ENCODE measurements at regions not wholly inside any gene's neighbourhood (a gene's known extent, or its start where the extent isn't known, plus 50 kb on each side); places are given as distances from the start of the nearest gene placed in this dataset.
"Not testable (repeated sequence)": the region's sequence is repeated elsewhere in the genome, so short reads cannot be mapped to it uniquely, and the experiment has no call there.

DNA sequence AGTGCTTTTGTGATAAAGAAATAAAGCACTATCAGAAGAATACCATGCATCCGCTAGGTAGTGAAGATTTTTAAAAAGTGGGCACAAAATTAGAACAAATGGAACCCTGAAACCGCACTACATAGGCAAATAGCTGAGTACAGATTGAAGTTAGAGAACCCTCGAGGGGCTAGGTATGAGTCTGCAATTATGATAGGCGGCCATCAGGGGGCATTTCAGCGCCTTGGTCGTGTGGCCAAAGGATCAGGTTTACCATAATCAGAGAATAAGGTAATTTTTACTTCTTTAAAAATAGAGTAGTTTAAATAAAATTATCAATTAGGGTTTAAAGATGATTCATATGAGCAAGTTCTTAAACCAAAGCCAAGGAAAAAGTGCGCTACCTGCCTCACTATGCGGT, 129.8 kb downstream of the TMX1 start:
- no peak overlapping the region for H3K27ac Mint-ChIP-seq

GRCh38 chr14:51370758-51371386, 130.8 kb downstream of the TMX1 start:
- Mint-ChIP-seq H3K27me3 (ENCODE audit: low read depth) (no peaks in the 10 kb centered on the region), H3K36me3 (no peaks in the 10 kb centered on the region), H3K4me3 (no peak overlapping the region), H3K4me1 (peaks cover 10% of the 10 kb centered on the region), H3K9me3 (peaks cover 9% of the 10 kb centered on the region), H3K27ac (no peak overlapping the region)
- DNase-seq (ENCODE audit: low spot score in 2 of 2, unreplicated experiment in 2 of 2): no peak
- TF ChIP-seq CTCF (IDR thresholded peaks at IDR 0.05; ENCODE audit: unreplicated experiment): no peak

More for the DNA sequence above, 129.8 kb downstream of the TMX1 start:
- Mint-ChIP-seq H3K9me3 (peaks cover 9% of the 10 kb centered on the region), H3K4me3 (no peak overlapping the region), H3K4me1 (peaks cover 10% of the 10 kb centered on the region), H3K36me3 (no peaks in the 10 kb centered on the region), H3K27me3 (ENCODE audit: low read depth) (no peaks in the 10 kb centered on the region)
- no peak for DNase-seq (ENCODE audit: low spot score in 2 of 2, unreplicated experiment in 2 of 2)
- no peak for TF ChIP-seq CTCF (IDR thresholded peaks at IDR 0.05; ENCODE audit: unreplicated experiment)

DNA sequence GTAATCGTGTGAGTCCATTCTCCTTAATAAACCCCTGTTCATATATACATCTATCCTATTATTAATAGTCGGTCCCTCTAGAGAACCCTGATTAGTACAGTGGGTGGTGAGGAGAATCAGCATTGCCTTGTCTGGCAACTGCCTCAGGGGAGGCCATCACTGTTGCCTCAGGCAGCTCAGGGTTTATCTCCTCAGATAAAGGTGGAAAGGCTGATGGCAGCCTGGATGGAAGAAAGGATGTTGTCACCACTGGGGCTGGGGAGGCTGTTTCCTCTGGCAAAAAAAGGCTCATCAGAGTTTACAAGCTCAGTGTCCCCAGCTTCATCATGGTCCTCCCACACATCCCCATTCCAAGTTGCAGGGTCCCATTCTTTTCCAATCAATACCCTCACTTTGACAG, 137.1 kb downstream of the TMX1 start:
- H3K4me1 Mint-ChIP-seq; H3K9me3 Mint-ChIP-seq; DNase-seq (ENCODE audit: low spot score in 2 of 2, unreplicated experiment in 2 of 2); H3K4me3 Mint-ChIP-seq; H3K27me3 Mint-ChIP-seq (ENCODE audit: low read depth); H3K27ac Mint-ChIP-seq; H3K36me3 Mint-ChIP-seq: not testable (repeated sequence)

- Mint-ChIP-seq H3K9me3 (no peaks in the 10 kb centered on the region), H3K36me3 (no peaks in the 10 kb centered on the region), H3K4me3 (no peak overlapping the region), H3K4me1 (peaks cover 45% of the 10 kb centered on the region), H3K27me3 (ENCODE audit: low read depth) (no peaks in the 10 kb centered on the region), H3K27ac (peak overlapping the region; percentile 76)
- no peak for TF ChIP-seq CTCF (IDR thresholded peaks at IDR 0.05; ENCODE audit: unreplicated experiment)
- no peak for DNase-seq (ENCODE audit: low spot score in 2 of 2, unreplicated experiment in 2 of 2)
Measured at GRCh38 chr14:51382506-51382905, 142.5 kb downstream of the TMX1 start.

DNA sequence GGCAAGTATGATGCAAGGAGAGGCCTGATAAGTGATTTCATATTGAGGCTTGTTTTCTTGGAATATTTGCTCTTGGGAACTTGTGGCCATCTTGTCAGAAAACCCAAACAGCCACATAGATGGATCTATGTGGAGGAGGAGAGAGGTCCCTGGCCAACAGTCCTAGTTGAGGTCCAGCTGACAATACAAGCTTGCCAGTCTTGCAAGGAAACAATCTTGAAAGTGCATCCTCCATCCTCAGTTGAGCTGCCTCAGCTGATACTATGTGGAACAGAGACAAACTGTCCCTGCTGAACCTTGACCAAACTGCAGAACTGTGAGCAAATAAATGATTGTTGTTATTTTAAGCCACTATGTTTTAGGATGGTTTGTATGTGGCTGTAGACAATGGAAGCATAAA, 146.4 kb downstream of the TMX1 start:
- H3K4me1 Mint-ChIP-seq: peaks cover 53% of the 10 kb centered on the region
- peaks cover 7% of the 10 kb centered on the region for H3K9me3 Mint-ChIP-seq
- no peaks in the 10 kb centered on the region for H3K27me3 Mint-ChIP-seq (ENCODE audit: low read depth)
- no peak for TF ChIP-seq CTCF (IDR thresholded peaks at IDR 0.05; ENCODE audit: unreplicated experiment)
- no peak for DNase-seq (ENCODE audit: low spot score in 2 of 2, unreplicated experiment in 2 of 2)
- no peak overlapping the region for H3K27ac Mint-ChIP-seq
- no peak overlapping the region for H3K4me3 Mint-ChIP-seq
- H3K36me3 Mint-ChIP-seq: no peaks in the 10 kb centered on the region

- no peak for TF ChIP-seq CTCF (IDR thresholded peaks at IDR 0.05; ENCODE audit: unreplicated experiment)
- Mint-ChIP-seq H3K4me3 (no peak overlapping the region), H3K9me3 (peaks cover 7% of the 10 kb centered on the region), H3K36me3 (no peaks in the 10 kb centered on the region), H3K4me1 (peaks cover 50% of the 10 kb centered on the region), H3K27me3 (ENCODE audit: low read depth) (no peaks in the 10 kb centered on the region), H3K27ac (no peak overlapping the region)
- no peak for DNase-seq (ENCODE audit: low spot score in 2 of 2, unreplicated experiment in 2 of 2)
Measured at GRCh38 chr14:51386983-51387735, 147.1 kb downstream of the TMX1 start.
